HG02870 (cell line): ENCODE measurements at regions not wholly inside any gene's neighbourhood (a gene's known extent, or its start where the extent isn't known, plus 50 kb on each side); places are given as distances from the start of the nearest gene placed in this dataset.
"Not testable (repeated sequence)": the region's sequence is repeated elsewhere in the genome, so short reads cannot be mapped to it uniquely, and the experiment has no call there.

Source experiments
- ATAC-seq: cut with Tn5 transposase; IDR thresholded peaks from one replicate; pipeline ENCODE4 v1.9.1; 2021; ENCODE audit warnings: mild to moderate bottlenecking, moderate library complexity; ENCODE audit not compliant: unreplicated experiment

DNA sequence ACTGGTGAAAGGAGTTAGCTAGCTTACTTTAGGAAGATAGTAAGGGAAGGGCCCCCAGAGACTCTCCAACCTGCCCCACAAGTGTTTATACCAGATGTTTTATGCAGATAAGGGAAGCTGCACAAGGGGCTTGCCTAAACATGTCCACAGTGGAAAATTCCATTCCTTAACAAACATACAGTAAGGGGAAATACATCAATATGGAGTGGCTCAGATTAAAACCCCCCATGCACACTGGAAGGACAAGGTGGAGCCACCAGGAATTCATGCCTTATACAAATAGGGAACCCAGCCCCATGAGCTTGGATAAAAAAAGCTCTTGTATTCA lies 106.3 kb upstream of the GPBP1 start:
- no peak for ATAC-seq

- ATAC-seq = no peak
Observed at GRCh38 chr5:57069115-57069835, 104.6 kb upstream of the GPBP1 start.

DNA sequence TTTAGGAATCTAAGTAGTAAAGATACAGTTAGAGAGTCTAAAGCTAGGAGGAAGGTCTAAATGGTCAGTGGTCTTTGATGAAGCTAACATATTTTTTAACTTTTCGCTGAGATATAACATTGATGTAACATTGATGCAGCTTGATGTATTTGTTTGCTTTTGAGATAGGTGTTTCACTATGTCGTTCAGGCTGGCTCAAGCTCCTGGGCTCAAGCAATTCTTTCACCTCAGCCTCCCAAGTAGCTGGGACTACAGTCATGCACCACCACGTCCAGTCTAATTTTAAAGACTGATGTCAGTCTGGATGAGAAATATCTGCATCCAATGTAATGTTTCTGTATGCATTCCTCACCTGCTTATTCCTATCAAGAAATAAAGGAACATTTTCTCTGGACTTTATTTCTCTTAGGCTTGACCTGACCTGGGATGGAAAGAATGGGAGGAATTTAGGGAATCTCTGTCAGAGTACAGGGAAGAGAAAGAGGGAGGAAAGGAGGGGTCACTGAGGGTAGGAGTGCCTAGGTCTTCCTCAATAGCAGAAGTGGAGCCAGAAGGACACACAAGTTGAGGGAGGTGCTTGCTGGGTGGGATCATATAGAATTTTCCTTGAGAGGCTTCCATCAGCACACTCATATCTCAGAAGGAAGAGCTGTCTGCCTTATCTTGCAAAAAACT lies 101.5 kb upstream of the GPBP1 start:
- no peak for ATAC-seq

DNA sequence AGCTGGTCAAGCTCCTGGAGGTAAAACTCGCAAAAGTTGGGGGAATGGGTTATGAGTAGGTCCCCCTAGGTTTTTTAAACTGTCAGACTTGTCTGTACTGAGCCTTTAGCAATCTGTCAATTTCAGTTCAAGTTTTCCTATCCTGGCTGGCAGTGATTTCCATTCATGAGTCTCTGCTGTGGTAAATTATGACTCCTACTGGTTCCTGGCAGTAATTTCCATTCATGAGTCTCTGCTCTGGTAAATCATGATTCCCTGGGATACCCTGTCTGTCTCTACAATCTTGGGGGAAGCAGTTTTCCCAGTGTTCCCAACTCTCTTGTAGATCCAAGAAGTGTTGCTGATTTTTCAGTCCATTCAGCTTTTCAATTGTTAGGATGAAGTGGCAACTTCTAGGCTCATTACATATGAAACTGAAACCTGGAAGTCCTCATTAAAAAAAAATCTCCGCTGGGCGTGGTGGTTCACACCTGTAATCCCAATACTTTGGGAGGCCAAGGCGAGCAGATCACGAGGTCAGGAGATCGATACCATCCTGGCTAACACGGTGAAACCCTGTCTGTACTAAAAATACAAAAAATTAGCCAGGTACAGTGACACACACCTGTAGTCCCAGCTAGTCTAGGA lies 91.3 kb upstream of the GPBP1 start:
- ATAC-seq = no peak

DNA sequence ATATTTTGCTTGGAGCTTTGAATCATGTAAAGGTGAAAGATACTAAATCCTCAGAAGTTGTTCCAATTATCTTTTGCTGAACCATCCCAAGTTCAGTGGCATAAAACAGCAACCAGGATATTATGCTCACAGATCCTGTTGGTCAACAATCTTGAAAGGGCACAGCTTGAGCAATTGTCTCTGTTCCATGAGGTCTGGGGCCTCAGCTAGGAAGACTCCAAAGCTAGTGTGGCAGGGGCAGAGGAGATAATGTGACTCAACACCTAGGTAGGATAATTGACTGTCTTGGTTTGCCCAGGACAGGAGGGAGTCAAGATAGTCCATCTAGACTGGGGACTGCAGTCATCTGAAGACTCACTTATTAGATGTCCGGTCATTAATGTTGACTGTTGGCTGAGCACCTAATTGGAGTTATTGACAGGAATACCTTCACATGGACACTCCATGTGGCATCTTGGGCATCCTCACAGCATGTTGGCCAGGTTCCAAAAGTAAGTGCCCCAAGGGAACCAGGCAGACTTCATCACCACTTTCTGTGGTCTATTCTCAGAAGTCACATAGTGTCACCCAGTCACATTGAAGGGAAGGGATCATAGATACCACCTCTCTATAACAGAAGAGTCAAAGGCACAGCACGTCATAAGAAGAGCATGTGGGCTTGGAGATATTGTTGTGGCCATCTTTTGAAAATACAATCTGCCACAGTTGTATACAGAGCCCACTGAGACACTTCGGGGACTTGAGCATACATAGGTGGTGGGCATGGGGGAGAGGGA lies 88.4 kb upstream of the GPBP1 start:
- ATAC-seq = no peak

DNA sequence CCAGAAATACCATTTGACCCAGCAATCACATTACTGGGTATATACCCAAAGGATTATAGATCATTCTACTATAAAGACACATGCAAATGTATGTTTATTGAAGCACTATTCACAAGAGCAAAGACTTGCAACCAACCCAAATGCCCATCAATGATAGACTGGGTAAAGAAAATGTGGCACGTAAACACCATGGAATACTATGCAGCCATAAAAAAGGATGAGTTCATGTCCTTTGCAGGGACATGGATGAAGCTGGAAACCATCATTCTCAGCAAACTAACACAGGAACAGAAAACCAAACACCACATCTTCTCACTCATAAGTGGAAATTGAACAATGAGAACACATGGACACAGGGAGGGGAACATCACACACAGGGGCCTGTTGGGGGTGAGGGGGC lies 85.9 kb upstream of the GPBP1 start:
- ATAC-seq = not testable (repeated sequence)

GRCh38 chr5:57094753-57095683 lies 78.8 kb upstream of the GPBP1 start:
- no peak for ATAC-seq

DNA sequence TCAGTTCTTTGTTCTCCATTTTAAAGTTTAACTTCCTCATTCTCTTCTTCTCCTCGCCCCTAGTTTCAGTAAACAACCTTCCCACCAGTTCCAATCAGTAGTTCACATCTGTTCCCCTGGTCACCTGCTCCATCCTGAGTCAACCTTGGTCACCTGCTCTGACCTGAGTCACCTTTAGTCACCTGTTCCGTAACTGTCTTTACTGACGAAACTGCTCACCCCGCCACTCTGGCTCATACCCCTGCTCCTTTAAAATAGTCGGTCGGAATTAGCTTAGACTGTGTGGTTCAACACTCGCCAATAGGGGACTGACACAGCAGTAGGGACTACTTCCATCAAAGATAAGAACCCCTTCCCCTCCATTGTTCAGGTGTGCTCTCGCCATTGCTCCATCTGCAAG lies 76.3 kb upstream of the GPBP1 start:
- no peak for ATAC-seq

GRCh38 chr5:57102189-57102904 lies 71.5 kb upstream of the GPBP1 start:
- no peak for ATAC-seq

- no peak for ATAC-seq
Observed at GRCh38 chr5:57102905-57103255, 71.0 kb upstream of the GPBP1 start.

- no peak for ATAC-seq
Observed at GRCh38 chr5:57103317-57103907, 70.4 kb upstream of the GPBP1 start.

DNA sequence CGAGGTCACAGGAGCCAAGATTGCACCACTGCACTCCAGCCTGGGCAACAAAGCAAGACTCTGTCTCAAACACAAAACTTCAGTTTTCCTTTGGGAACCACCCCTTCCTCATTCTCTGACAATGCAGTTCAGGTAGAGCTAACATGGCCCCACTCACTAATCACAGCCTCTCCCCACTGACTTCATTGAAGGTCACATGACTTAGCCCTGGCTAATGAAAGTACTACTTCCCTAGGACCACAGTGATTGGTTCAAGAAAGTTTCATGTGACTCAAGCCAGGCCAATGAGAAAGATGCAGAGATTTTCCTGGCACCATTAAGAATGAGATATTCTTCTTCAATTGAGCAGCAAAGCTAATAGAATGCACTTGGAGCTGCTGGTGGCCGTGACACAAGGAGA lies 67.2 kb upstream of the GPBP1 start:
- ATAC-seq = no peak

DNA sequence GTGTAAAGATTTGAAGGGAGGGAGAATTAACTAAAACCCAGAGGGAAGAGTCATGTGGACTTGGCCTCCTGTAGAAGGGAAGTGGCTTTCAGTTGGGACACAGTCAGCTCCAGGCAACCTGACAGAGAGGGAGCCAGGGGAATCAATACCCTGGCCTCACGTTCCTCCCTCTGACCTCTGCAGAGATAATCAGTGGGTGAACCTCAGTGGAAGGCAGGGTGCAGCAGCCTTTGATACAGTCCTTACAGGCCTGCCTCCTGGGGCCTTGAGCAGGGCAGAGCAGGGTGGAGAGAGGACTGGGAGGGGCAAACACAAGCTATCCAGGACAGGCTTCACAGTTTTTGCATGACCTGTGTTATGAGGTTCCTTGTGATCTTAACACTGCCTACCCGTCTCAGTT lies 61.9 kb upstream of the GPBP1 start:
- no peak for ATAC-seq

DNA sequence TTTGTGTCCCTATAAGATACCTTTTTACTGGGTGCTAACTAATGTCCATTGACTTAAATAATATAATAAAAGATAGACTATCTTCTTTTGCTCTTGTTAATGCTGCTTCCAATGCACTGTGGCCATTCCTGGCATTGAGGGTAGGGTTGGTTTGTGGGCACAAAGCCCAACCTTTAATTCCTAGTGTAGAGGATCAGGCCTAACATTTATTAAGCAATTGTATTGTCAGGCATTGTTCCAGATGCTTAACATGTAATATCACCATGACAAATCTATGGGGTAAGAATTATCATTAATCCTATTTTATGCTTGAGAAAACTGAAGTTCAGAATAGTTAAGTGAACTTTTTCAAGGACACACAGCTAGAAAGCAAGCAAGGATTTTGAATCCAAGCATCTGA lies 60.4 kb upstream of the GPBP1 start:
- no peak for ATAC-seq

DNA sequence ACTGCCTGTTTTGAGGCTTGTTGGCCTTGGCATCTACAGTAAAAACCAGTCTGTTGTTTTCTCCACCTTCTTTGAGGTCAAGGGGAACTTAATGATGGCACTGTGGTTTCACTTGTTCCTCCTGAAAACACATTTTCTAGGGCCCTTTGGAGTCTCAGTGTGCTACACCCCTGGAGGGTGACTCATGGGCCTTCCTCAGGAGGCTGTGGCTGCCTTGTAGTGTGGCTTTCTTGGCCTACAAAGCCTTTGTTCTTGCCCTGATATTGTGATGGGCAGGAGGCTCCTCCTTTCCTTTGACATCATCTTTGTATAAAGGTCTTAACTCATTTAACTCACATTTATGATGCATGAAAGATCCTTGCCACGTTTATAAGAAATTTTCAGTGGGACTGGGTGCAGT lies 56.3 kb upstream of the GPBP1 start:
- no peak for ATAC-seq

- no peak for ATAC-seq
Observed at GRCh38 chr5:57119031-57119430, 54.8 kb upstream of the GPBP1 start.

DNA sequence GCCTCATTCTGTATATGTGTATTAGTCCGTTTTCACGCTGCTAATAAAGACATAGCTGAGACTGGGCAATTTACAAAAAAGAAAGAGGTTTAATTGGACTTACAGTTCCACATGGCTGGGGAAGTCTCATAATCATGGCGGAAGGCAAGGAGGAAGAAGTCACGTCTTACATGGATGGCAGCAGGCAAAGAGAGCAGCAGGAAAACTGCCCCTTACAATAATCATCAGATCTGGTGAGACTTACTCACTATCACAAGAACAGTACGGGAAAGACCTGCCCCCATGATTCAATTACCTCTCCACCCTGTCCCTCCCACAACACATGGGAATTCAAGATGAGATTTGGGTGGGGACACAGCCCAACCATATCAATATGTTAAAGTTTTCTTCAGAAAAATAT lies 49.8 kb upstream of the GPBP1 start:
- ATAC-seq = no peak
